ENCODE measurements at regions not wholly inside any gene's neighbourhood (a gene's known extent, or its start where the extent isn't known, plus 50 kb on each side); places are given as distances from the start of the nearest gene placed in this dataset.

DNA sequence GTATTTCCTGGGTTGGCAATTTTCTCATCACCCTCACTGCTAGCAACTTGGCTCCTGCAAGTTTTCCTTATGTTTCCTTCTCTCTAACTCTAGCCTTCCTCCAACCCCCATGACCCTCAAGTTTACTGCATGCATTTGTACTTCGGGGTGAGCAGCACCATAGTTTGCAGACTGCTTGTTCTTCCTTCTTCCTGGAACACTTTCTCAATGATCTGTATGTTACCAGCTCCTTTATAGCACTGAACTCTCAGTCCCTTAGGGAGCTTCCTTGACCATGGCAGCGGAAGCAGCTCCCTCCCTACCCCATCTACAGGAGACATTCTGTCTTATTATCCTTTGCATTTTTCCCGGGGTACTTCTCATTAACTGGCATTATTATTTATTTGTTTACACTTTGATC is 1089.5 kb upstream of the GYPC start:
- Histone ChIP-seq H3K4me3 (ENCODE audit: low read length in 2 of 2) (no peak overlapping the region), H3K27me3 (ENCODE audit: control insufficient read depth in 2 of 2, insufficient read depth in 1 of 2, low read length in 1 of 2) (no peaks in the 10 kb centered on the region), H3K9me3 (ENCODE audit: control insufficient read depth in 2 of 2, insufficient read depth in 1 of 2, low read length in 1 of 2) (no peaks in the 10 kb centered on the region), H3K36me3 (ENCODE audit: control insufficient read depth in 2 of 2, insufficient read depth in 2 of 2, low read length in 1 of 2) (no peaks in the 10 kb centered on the region), H3K27ac (ENCODE audit: low read depth in 1 of 2, low read length in 1 of 2) (no peak overlapping the region), H3K4me1 (ENCODE audit: control insufficient read depth in 2 of 2, insufficient read depth in 2 of 2, low read length in 2 of 2) (no peaks in the 10 kb centered on the region)
- no peak for DNase-seq (ENCODE audit: low read depth in 6 of 9, low spot score in 9 of 9)
- 77% methylated on average over 3 of the region's 3 CpGs for WGBS

DNA sequence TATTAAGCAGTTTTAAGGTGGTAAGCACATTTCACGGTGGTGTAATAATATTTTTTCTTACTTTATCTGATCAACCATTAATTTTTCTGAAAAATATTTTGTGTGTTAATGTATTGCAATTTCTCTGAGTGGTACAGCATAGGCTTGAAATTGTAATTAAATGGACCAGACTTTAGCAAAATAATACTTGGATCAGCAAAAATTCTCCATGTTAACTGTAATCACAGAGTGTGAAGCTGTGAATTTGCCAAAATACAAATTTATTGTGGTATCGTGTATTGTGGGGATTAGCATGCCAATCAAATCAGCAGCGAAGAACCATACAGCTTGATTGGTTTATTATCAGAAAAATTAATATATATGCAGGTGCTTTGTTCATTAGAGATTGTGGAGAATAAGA is 1088.9 kb upstream of the GYPC start:
- no peaks in the 10 kb centered on the region for H3K36me3 ChIP-seq (ENCODE audit: control insufficient read depth in 2 of 2, insufficient read depth in 2 of 2, low read length in 1 of 2)
- no peak for DNase-seq (ENCODE audit: low read depth in 6 of 9, low spot score in 9 of 9)
- 88% methylated on average over 3 of the region's 3 CpGs for WGBS
- H3K9me3 ChIP-seq (ENCODE audit: control insufficient read depth in 2 of 2, insufficient read depth in 1 of 2, low read length in 1 of 2): no peaks in the 10 kb centered on the region
- H3K4me1 ChIP-seq (ENCODE audit: control insufficient read depth in 2 of 2, insufficient read depth in 2 of 2, low read length in 2 of 2): no peaks in the 10 kb centered on the region
- H3K27me3 ChIP-seq (ENCODE audit: control insufficient read depth in 2 of 2, insufficient read depth in 1 of 2, low read length in 1 of 2): no peaks in the 10 kb centered on the region
- no peak overlapping the region for H3K4me3 ChIP-seq (ENCODE audit: low read length in 2 of 2)
- no peak overlapping the region for H3K27ac ChIP-seq (ENCODE audit: low read depth in 1 of 2, low read length in 1 of 2)

DNA sequence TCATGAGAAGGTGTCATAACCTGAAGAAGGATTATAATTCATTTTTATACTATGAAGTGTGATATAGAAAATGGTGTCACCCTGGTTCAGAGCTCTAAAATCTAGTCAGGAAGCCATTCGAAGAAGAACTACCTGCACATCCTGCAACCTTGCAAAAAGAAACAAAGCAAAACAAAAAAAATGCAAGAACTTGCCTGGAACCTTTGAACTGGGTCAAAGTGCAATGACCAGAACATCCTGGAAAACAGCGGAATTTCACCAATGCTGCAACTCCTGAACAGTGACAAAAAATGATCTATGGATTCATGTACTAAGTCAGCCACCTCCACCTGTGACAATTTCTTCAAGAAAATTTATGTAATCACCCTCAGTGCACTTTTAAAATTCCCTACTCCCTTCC is 1083.3 kb upstream of the GYPC start:
- DNase-seq (ENCODE audit: low read depth in 6 of 9, low spot score in 9 of 9): no peak
- H3K36me3 ChIP-seq (ENCODE audit: control insufficient read depth in 2 of 2, insufficient read depth in 2 of 2, low read length in 1 of 2): no peaks in the 10 kb centered on the region
- no peaks in the 10 kb centered on the region for H3K9me3 ChIP-seq (ENCODE audit: control insufficient read depth in 2 of 2, insufficient read depth in 1 of 2, low read length in 1 of 2)
- H3K27me3 ChIP-seq (ENCODE audit: control insufficient read depth in 2 of 2, insufficient read depth in 1 of 2, low read length in 1 of 2): no peaks in the 10 kb centered on the region
- no peaks in the 10 kb centered on the region for H3K4me1 ChIP-seq (ENCODE audit: control insufficient read depth in 2 of 2, insufficient read depth in 2 of 2, low read length in 2 of 2)
- no peak overlapping the region for H3K27ac ChIP-seq (ENCODE audit: low read depth in 1 of 2, low read length in 1 of 2)
- WGBS: 60% methylated on average over 2 of the region's 2 CpGs
- H3K4me3 ChIP-seq (ENCODE audit: low read length in 2 of 2): no peak overlapping the region

DNA sequence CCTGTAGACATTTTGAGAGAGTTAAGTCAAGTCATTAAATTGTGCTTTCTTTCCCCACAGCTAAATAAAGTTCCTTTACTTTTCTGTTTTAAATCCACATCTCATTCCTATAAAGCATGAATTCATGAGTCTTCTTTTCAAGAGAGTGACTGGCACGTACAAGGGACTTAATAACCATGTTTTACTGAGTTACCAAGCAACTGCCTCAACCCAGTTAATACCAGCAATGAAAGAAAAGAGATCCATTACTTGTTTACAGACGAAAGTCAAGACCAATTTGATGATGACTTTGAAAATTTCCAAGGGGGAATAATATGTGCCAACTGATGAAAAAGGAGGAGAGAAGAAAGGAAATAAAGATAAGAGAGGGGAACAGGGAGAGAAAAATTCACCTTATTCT is 1082.5 kb upstream of the GYPC start:
- DNase-seq (ENCODE audit: low read depth in 6 of 9, low spot score in 9 of 9): no peak

DNA sequence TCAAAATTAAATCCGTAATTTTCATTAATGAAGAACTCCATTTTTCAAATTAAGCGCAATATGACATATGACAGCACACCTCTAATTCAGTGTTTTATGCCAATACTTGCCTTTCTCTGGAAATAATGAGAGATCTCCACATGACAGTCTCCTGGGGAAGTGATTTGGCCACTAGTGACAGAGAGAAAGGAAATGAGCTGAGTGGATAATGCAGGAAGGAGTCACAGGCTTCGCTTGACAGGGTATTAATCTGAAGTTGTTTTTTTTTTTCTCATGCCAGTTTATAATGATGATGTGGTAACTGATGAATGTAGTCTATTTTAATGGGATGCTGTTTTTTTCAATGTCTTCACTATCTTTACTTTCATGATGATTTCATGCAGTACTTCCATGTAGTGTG is 1079.4 kb upstream of the GYPC start:
- Histone ChIP-seq H3K4me1 (ENCODE audit: control insufficient read depth in 2 of 2, insufficient read depth in 2 of 2, low read length in 2 of 2) (no peaks in the 10 kb centered on the region), H3K9me3 (ENCODE audit: control insufficient read depth in 2 of 2, insufficient read depth in 1 of 2, low read length in 1 of 2) (no peaks in the 10 kb centered on the region), H3K4me3 (ENCODE audit: low read length in 2 of 2) (no peak overlapping the region), H3K27me3 (ENCODE audit: control insufficient read depth in 2 of 2, insufficient read depth in 1 of 2, low read length in 1 of 2) (no peaks in the 10 kb centered on the region), H3K27ac (ENCODE audit: low read depth in 1 of 2, low read length in 1 of 2) (no peak overlapping the region), H3K36me3 (ENCODE audit: control insufficient read depth in 2 of 2, insufficient read depth in 2 of 2, low read length in 1 of 2) (no peaks in the 10 kb centered on the region)
- 92% methylated on average over 3 of the region's 3 CpGs for WGBS
- no peak for DNase-seq (ENCODE audit: low read depth in 6 of 9, low spot score in 9 of 9)

More for the DNA sequence above, 1082.5 kb upstream of the GYPC start:
- no peaks in the 10 kb centered on the region for H3K27me3 ChIP-seq (ENCODE audit: control insufficient read depth in 2 of 2, insufficient read depth in 1 of 2, low read length in 1 of 2)
- no peaks in the 10 kb centered on the region for H3K9me3 ChIP-seq (ENCODE audit: control insufficient read depth in 2 of 2, insufficient read depth in 1 of 2, low read length in 1 of 2)
- no peaks in the 10 kb centered on the region for H3K4me1 ChIP-seq (ENCODE audit: control insufficient read depth in 2 of 2, insufficient read depth in 2 of 2, low read length in 2 of 2)
- no peak overlapping the region for H3K4me3 ChIP-seq (ENCODE audit: low read length in 2 of 2)
- 78% methylated on average over 2 of the region's 2 CpGs for WGBS
- H3K27ac ChIP-seq (ENCODE audit: low read depth in 1 of 2, low read length in 1 of 2): no peak overlapping the region
- no peaks in the 10 kb centered on the region for H3K36me3 ChIP-seq (ENCODE audit: control insufficient read depth in 2 of 2, insufficient read depth in 2 of 2, low read length in 1 of 2)

DNA sequence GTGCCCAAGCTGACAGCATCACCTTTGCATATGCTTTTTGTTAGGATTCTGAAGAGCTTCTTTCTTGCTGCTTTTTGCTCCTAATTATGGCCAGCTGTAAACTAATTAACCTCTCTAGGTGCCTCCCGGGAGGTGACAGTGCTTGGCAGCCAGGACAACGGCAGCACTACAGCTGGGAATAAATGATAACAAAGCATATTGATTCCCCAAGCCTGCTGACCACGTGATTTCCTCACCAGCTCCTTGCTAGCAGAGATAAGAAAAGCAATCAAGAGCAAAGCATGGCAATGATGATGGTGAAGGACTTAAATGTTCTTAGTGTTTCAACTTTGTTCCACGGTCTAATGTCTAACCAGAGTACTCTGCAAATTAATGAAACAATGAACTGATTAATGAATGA is 1074.4 kb upstream of the GYPC start:
- no peaks in the 10 kb centered on the region for H3K27me3 ChIP-seq (ENCODE audit: control insufficient read depth in 2 of 2, insufficient read depth in 1 of 2, low read length in 1 of 2)
- no peaks in the 10 kb centered on the region for H3K9me3 ChIP-seq (ENCODE audit: control insufficient read depth in 2 of 2, insufficient read depth in 1 of 2, low read length in 1 of 2)
- H3K4me3 ChIP-seq (ENCODE audit: low read length in 2 of 2): no peak overlapping the region
- no peaks in the 10 kb centered on the region for H3K4me1 ChIP-seq (ENCODE audit: control insufficient read depth in 2 of 2, insufficient read depth in 2 of 2, low read length in 2 of 2)
- H3K36me3 ChIP-seq (ENCODE audit: control insufficient read depth in 2 of 2, insufficient read depth in 2 of 2, low read length in 1 of 2): no peaks in the 10 kb centered on the region
- DNase-seq (ENCODE audit: low read depth in 6 of 9, low spot score in 9 of 9): no peak
- WGBS: 9% methylated on average over 4 of the region's 4 CpGs
- no peak overlapping the region for H3K27ac ChIP-seq (ENCODE audit: low read depth in 1 of 2, low read length in 1 of 2)

DNA sequence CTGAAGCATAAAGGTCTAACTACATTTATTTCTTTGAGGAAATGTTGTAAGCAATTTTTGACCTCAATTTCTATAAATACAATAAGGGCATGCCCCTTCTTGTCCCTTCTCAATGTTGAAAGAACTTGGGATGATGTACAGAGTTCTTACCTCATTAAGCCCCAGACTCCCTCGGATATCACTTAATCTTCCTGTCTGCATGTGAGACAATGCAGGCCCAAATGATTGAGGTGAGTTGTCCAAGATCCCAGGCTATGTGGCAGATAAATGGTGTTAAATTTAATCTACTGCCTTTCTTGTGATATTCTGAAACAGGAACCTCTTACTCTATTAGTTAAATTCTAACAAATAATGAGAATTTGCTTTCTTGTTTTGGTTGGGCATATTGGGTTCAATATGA is 1073.4 kb upstream of the GYPC start:
- no peaks in the 10 kb centered on the region for H3K9me3 ChIP-seq (ENCODE audit: control insufficient read depth in 2 of 2, insufficient read depth in 1 of 2, low read length in 1 of 2)
- 62% methylated on average over 1 of the region's 1 CpG for WGBS
- no peaks in the 10 kb centered on the region for H3K36me3 ChIP-seq (ENCODE audit: control insufficient read depth in 2 of 2, insufficient read depth in 2 of 2, low read length in 1 of 2)
- no peaks in the 10 kb centered on the region for H3K4me1 ChIP-seq (ENCODE audit: control insufficient read depth in 2 of 2, insufficient read depth in 2 of 2, low read length in 2 of 2)
- H3K27me3 ChIP-seq (ENCODE audit: control insufficient read depth in 2 of 2, insufficient read depth in 1 of 2, low read length in 1 of 2): no peaks in the 10 kb centered on the region
- DNase-seq (ENCODE audit: low read depth in 6 of 9, low spot score in 9 of 9): no peak
- H3K4me3 ChIP-seq (ENCODE audit: low read length in 2 of 2): no peak overlapping the region
- no peak overlapping the region for H3K27ac ChIP-seq (ENCODE audit: low read depth in 1 of 2, low read length in 1 of 2)

DNA sequence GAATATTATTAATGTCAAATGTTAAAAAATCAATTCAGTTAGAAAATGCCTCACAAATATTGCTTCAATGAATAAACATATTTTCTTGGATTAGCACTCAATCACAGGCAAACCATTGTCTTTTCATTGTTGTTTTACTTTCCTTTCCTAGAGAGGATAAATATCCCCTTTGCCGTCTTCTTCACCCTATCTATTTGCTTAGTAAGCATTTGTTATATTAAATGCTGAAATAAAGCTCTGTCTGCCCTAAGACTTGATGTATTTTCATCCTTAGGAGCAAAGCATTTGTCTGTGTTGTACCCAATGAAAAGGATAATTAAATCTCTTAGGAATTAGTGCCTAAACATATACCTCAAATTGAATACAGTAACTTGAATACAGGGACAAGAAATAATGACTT is 1071.2 kb upstream of the GYPC start:
- Histone ChIP-seq H3K9me3 (ENCODE audit: control insufficient read depth in 2 of 2, insufficient read depth in 1 of 2, low read length in 1 of 2) (no peaks in the 10 kb centered on the region), H3K27ac (ENCODE audit: low read depth in 1 of 2, low read length in 1 of 2) (no peak overlapping the region)
- WGBS: 95% methylated on average over 1 of the region's 1 CpG

DNA sequence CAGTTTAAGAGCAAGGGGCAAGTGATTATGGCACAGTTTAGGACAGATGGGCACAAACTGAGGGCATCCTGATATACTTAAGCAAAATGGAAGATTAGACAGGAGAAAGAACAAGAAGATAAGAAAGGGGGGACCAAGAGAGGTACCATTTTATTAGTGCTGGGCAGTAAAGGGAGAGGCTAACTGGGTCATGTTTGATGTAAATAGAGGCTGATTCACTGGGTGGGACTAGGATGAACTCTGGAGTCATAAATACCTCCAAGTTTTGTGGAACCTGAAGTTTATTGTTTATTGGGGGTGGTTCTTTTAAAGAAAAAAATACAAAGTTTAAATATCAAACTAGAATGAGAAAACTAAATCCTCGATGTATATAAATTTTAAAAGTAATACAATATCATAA is 1067.2 kb upstream of the GYPC start:
- no peak overlapping the region for H3K4me3 ChIP-seq (ENCODE audit: low read length in 2 of 2)
- WGBS: 83% methylated on average over 1 of the region's 1 CpG
- H3K36me3 ChIP-seq (ENCODE audit: control insufficient read depth in 2 of 2, insufficient read depth in 2 of 2, low read length in 1 of 2): no peaks in the 10 kb centered on the region
- H3K27ac ChIP-seq (ENCODE audit: low read depth in 1 of 2, low read length in 1 of 2): no peak overlapping the region
- no peak for DNase-seq (ENCODE audit: low read depth in 6 of 9, low spot score in 9 of 9)
- H3K4me1 ChIP-seq (ENCODE audit: control insufficient read depth in 2 of 2, insufficient read depth in 2 of 2, low read length in 2 of 2): no peaks in the 10 kb centered on the region
- no peaks in the 10 kb centered on the region for H3K27me3 ChIP-seq (ENCODE audit: control insufficient read depth in 2 of 2, insufficient read depth in 1 of 2, low read length in 1 of 2)
- H3K9me3 ChIP-seq (ENCODE audit: control insufficient read depth in 2 of 2, insufficient read depth in 1 of 2, low read length in 1 of 2): no peaks in the 10 kb centered on the region

More for the DNA sequence above, 1071.2 kb upstream of the GYPC start:
- no peaks in the 10 kb centered on the region for H3K27me3 ChIP-seq (ENCODE audit: control insufficient read depth in 2 of 2, insufficient read depth in 1 of 2, low read length in 1 of 2)
- H3K4me3 ChIP-seq (ENCODE audit: low read length in 2 of 2): no peak overlapping the region
- no peaks in the 10 kb centered on the region for H3K36me3 ChIP-seq (ENCODE audit: control insufficient read depth in 2 of 2, insufficient read depth in 2 of 2, low read length in 1 of 2)
- DNase-seq (ENCODE audit: low read depth in 6 of 9, low spot score in 9 of 9): no peak
- H3K4me1 ChIP-seq (ENCODE audit: control insufficient read depth in 2 of 2, insufficient read depth in 2 of 2, low read length in 2 of 2): no peaks in the 10 kb centered on the region

DNA sequence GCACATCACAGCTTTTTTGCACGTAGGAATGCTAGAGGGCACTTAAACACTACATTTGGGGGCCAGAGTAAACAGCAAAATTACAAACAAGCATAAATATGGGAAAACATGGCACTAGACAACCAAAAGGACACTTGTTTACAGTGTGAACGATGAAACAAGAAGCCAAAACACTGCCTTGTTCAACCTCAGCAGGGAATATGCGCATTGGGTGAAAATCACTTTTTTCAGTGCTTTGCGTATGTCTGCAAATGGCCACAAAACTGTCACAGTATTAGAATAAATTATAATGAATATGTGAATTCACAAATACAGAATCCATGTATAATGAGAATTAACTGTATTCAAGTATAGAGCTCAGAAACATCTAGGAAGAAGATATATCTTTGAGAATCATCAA is 1064.0 kb upstream of the GYPC start:
- Histone ChIP-seq H3K27ac (ENCODE audit: low read depth in 1 of 2, low read length in 1 of 2) (no peak overlapping the region), H3K4me1 (ENCODE audit: control insufficient read depth in 2 of 2, insufficient read depth in 2 of 2, low read length in 2 of 2) (no peaks in the 10 kb centered on the region), H3K36me3 (ENCODE audit: control insufficient read depth in 2 of 2, insufficient read depth in 2 of 2, low read length in 1 of 2) (no peaks in the 10 kb centered on the region), H3K9me3 (ENCODE audit: control insufficient read depth in 2 of 2, insufficient read depth in 1 of 2, low read length in 1 of 2) (no peaks in the 10 kb centered on the region), H3K27me3 (ENCODE audit: control insufficient read depth in 2 of 2, insufficient read depth in 1 of 2, low read length in 1 of 2) (no peaks in the 10 kb centered on the region), H3K4me3 (ENCODE audit: low read length in 2 of 2) (no peak overlapping the region)
- WGBS: 73% methylated on average over 4 of the region's 4 CpGs
- no peak for DNase-seq (ENCODE audit: low read depth in 6 of 9, low spot score in 9 of 9)

Measured in thymus (tissue), 11 donors.